ENCODE measurements at regions not wholly inside any gene's neighbourhood (a gene's known extent, or its start where the extent isn't known, plus 50 kb on each side); places are given as distances from the start of the nearest gene placed in this dataset.

GRCh38 chr2:3023531-3023930 lies 354.1 kb downstream of the EIPR1 start:
- no peak overlapping the region for H3K4me2 ChIP-seq (ENCODE audit: low read depth, low read length)
- no TSS peak for BruUV-seq (replicated peaks)
- no peak overlapping the region for H2BK5ac ChIP-seq (ENCODE audit: low read depth, low read length, poor library complexity, severe bottlenecking)
- H3K9me3 ChIP-seq (ENCODE audit: control insufficient read depth, insufficient read depth, low read length), result peaks cover 33% of the 10 kb centered on the region
- ChIA-PET POLR2A (ENCODE audit: unreplicated experiment) (no interaction called here), CTCF (no interaction called here)
- DNase-seq (no peak), ATAC-seq (ENCODE audit: low read depth) (no peak)
- no peak overlapping the region for H3K14ac ChIP-seq (replicated peaks; ENCODE audit: low read depth, low read length)
- no peak overlapping the region for H4K91ac ChIP-seq (ENCODE audit: insufficient read depth, low read depth, low read length)
- no peak overlapping the region for H2AK9ac ChIP-seq (replicated peaks; ENCODE audit: low read depth, low read length, poor library complexity)
- no peaks in the 10 kb centered on the region for H3K9me1 ChIP-seq (ENCODE audit: insufficient read depth, low read length)
- no peak overlapping the region for H2BK120ac ChIP-seq (ENCODE audit: low read depth, low read length)
- no peak overlapping the region for H3K27ac ChIP-seq (ENCODE audit: insufficient read depth, low read length)
- no peaks in the 10 kb centered on the region for H3K27me3 ChIP-seq (ENCODE audit: control insufficient read depth, insufficient read depth, low read length)
- H3K36me3 ChIP-seq (ENCODE audit: control insufficient read depth, insufficient read depth, low read length), result no peaks in the 10 kb centered on the region
- no peaks in the 10 kb centered on the region for H3K4me1 ChIP-seq (ENCODE audit: control insufficient read depth, insufficient read depth, low read length)
- TF ChIP-seq RAD21 (IDR thresholded peaks at IDR 0.05; ENCODE audit: low read length) (no peak), MXI1 (IDR thresholded peaks at IDR 0.05; ENCODE audit: borderline replicate concordance, low read depth, low read length) (no peak), MAZ (IDR thresholded peaks at IDR 0.05; ENCODE audit: borderline replicate concordance, low read depth, low read length) (no peak), ELK1 (IDR thresholded peaks at IDR 0.05; ENCODE audit: borderline replicate concordance, low read depth, low read length) (no peak), RCOR1 (IDR thresholded peaks at IDR 0.05; ENCODE audit: insufficient replicate concordance, low read length) (no peak), CHD1 (IDR thresholded peaks at IDR 0.05; ENCODE audit: low read depth, low read length) (no peak), SMC3 (IDR thresholded peaks at IDR 0.05; ENCODE audit: low read depth, low read length) (no peak), FOS (IDR thresholded peaks at IDR 0.05; ENCODE audit: low read depth, low read length) (no peak), POLR2A (IDR thresholded peaks at IDR 0.05; ENCODE audit: low read depth, low read length) (no peak), USF2 (IDR thresholded peaks at IDR 0.05; ENCODE audit: low read depth, low read length) (no peak), CTCF (conservative IDR thresholded peaks at IDR 0.05; ENCODE audit: low read depth, low read length) (no peak), MAFK (IDR thresholded peaks at IDR 0.05; ENCODE audit: low read depth, low read length) (no peak), NFE2L2 (IDR thresholded peaks at IDR 0.05; ENCODE audit: low read depth, low read length) (no peak), BHLHE40 (IDR thresholded peaks at IDR 0.05; ENCODE audit: low read depth, low read length) (no peak)
- H2AFZ ChIP-seq (replicated peaks; ENCODE audit: low read length, poor library complexity), result no peak overlapping the region
- H2AK5ac ChIP-seq (ENCODE audit: low read depth, low read length), result no peak overlapping the region
- intact Hi-C loops (cut with micrococcal nuclease) (no loop called here), dilution Hi-C loops (cut with HindIII; ENCODE audit: low sequenced_read_pairs, unreplicated experiment) (no loop called here), in situ Hi-C loops (cut with MboI; ENCODE audit: low sequenced_read_pairs) (no loop called here)
- H3K9ac ChIP-seq (ENCODE audit: low read depth, low read length), result no peak overlapping the region
- WGBS, 2 experiments (ENCODE audit: extremely low coverage in 2 of 2, insufficient read length in 1 of 2), result 80% methylated on average over 1 of the region's 7 CpGs; no CpG with 5 or more reads in 1 of the 2 experiments
- no peaks in the 10 kb centered on the region for H4K20me1 ChIP-seq (ENCODE audit: insufficient read depth, low read length)
- H3K23ac ChIP-seq (ENCODE audit: low read depth, low read length), result no peak overlapping the region
- no peak overlapping the region for H3K18ac ChIP-seq (ENCODE audit: low read depth, low read length)
- no peak overlapping the region for H2BK15ac ChIP-seq (ENCODE audit: low read depth, low read length)
- no peaks in the 10 kb centered on the region for H3K79me1 ChIP-seq (ENCODE audit: low read depth in 1 of 2, low read length in 2 of 2)
- H4K8ac ChIP-seq (ENCODE audit: low read depth in 2 of 2, low read length in 2 of 2), result no peak overlapping the region
- H3K56ac ChIP-seq (ENCODE audit: extremely low read depth, insufficient read depth, low read length), result no peak overlapping the region
- H3K4ac ChIP-seq (ENCODE audit: low read depth, low read length), result no peak overlapping the region
- H2BK20ac ChIP-seq (ENCODE audit: low read depth, low read length), result no peak overlapping the region
- no peak overlapping the region for H3K4me3 ChIP-seq (ENCODE audit: insufficient read depth, low read depth, low read length)
- no peak overlapping the region for H4K5ac ChIP-seq (ENCODE audit: low read depth, low read length)
